HG02884 (cell line): ENCODE measurements at regions not wholly inside any gene's neighbourhood (a gene's known extent, or its start where the extent isn't known, plus 50 kb on each side); places are given as distances from the start of the nearest gene placed in this dataset.
"Not testable (repeated sequence)": the region's sequence is repeated elsewhere in the genome, so short reads cannot be mapped to it uniquely, and the experiment has no call there.

Experiments
- ATAC-seq: cut with Tn5 transposase; IDR thresholded peaks from one replicate; pipeline ENCODE4 v1.9.1; 2021; ENCODE audit warnings: mild to moderate bottlenecking, moderate library complexity; ENCODE audit not compliant: unreplicated experiment

DNA sequence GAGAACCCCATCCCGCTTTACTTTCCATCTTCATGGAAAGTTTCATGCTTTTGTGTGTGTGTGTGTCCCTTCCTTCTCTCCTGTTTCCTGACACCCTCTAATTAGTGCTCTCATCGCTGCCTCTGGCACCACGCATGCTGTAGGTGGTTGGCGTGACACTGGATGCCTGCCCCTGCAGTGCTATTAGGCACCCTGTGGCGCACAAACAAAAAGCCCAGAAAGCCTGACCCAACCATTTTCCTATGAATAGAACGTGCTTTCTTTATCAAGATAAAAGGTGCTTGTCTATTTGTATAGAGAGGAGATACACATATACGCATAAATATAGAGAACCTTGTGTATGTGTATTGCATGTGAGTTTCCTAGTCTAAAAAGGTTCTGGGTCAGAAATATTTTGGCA lies 120.8 kb upstream of the CDCA7L start:
- ATAC-seq = no peak

DNA sequence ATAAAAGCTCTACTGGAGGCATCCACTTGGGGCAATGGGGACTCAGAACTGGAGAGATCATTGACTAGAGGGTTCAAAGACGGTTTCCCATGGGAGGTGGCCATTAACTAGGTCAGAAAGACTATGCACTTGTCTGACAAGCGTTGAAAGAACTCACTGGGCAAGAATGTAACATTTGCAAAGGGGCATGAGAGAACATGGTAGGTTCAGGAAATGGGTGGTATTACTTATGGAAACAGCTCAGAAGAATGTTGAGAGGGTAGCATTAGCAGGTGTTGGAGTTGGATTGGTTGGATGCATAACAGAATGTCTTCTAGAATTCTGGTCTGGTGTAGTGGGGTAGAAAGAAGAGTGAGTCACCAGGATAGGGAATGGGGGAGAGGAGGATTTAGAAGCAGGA lies 119.1 kb upstream of the CDCA7L start:
- ATAC-seq = no peak

DNA sequence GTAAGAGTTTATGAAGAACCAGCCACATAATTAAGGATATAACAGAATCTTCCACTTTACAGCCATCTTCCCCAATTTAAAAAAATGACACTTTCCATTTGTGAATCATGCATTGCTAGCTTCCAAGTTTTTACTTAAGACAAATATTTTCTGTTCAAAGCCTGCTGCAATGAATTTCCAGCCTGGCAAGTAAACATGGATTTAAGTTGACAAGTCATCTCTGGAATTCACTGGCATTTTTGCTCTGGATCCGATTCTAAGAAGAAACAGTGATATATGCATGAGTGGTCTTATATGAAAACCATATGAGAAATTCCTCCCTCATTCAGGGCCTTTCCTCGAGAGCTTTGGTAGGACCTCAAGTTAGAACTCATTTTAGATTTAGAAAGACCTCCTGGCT lies 116.1 kb upstream of the CDCA7L start:
- no peak for ATAC-seq

DNA sequence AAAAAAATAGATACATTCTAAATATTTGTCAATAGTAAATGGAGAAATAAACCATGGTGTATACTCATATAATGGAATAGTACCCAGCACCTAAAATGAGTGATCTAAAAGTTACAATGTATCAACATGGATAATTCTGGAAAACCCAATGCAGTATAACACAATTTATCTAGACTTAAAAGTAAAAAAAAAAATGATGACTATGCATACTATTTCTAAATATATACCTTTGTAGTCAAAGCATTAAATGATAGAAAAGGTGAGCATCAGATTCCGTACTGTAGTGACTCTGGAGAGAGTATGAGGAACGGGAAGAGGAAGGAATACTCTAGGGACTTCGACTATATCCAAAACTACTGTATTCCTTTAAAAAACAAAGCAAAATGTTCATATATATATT lies 115.2 kb upstream of the CDCA7L start:
- ATAC-seq = no peak

DNA sequence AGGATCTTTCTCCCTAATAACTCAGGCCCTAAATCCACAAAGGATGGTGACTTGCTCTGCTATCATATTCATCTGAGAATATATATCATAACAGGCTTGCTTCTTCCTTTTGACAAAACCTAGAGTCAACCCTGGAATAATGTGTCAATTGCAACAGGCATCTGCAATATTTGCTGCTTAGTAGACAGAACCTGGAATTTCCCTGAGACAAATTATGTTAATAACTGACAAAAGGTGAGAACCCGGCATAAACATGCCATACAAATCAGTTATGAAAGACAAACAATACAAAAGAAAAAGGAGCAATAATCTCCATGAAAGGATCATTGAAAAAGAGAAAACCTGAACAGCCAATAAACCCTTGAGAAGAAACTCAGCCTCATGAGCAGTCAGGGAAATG lies 114.5 kb upstream of the CDCA7L start:
- no peak for ATAC-seq

DNA sequence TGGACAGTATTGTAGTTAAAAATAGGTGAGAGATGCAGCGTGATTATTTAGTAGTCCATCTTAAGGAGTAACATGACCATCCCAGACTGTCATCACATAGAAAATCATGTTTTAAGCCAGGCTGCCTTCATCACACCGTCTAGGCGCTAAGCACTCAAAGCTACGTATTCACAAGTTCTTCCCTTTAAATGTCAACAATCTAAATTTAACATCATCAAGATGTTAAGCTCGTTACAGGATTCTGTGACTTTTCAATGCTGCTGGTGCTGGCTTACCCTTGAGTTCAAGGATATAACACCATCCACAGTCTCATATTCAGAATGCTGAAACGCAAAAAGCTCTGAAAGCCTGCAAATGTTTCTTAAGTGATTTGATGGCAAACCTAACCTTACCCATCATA lies 109.5 kb upstream of the CDCA7L start:
- no peak for ATAC-seq

DNA sequence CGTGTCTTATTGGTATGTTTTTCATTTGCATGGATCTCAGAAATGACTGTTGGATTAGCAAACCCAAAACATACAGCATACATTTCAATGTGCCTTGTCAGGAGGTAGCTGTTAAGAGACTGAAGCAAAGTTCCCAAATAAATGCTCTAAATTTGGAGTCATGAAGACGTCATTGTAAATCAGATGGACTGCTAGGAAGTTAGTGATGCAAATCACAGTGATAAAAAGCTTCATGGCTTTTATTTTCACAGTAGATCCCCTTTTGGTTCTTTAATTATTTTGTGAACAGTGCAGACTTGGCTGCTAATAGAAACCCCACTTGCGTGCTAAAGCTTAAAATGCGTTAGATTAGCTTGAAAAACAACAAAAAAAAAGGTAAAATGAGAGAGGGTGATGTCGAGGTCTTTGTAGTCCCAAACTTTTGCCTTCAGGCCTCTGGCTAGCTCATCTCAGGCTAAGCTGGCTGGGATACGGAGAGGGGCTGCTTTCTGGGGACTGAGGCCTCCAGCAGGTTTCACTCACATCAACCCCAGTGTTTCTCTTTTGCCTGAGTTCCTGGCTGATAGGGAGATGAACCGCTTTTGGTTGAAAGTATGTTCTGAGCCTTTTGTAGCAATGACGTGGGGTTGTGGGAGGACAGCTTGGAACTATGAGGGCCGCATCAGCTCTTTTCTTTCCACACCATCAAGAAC lies 107.1 kb upstream of the CDCA7L start:
- ATAC-seq = no peak

DNA sequence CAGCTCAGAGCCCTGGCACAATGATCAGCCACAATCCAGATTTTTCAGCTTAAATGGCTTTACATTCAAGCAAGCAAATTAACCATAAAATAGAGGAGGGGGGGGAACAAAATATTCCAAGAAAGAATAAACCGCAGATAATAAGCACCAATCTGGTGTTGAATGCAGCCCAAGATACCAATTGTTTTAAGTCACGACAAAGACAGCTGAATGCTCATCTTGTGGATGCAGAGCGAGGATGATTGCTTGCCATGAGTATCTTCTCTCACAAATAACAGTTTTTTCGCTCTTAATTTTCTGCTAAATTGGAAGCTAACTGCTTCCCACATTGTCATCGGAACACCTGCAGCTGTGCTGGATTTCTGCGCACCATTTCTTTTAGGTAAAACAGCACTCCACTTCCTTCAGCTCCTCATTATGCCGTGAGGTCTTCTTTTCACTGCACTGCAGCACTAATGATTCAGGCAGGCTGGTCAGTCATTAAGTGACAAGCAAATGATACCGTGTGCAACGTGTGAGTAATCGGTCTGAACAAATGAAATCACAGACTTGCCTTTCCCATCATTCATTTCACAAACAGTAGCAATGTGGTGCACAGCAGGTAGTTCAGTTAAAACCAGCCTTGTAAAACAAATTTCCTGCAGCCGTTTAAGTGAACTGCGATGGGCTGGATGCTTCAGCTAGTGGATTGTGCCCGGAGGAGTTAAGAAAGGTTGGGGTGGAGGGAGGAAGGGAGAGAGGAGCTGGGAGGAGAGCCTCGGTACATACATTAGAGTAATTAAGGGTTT lies 106.4 kb upstream of the CDCA7L start:
- ATAC-seq = no peak

DNA sequence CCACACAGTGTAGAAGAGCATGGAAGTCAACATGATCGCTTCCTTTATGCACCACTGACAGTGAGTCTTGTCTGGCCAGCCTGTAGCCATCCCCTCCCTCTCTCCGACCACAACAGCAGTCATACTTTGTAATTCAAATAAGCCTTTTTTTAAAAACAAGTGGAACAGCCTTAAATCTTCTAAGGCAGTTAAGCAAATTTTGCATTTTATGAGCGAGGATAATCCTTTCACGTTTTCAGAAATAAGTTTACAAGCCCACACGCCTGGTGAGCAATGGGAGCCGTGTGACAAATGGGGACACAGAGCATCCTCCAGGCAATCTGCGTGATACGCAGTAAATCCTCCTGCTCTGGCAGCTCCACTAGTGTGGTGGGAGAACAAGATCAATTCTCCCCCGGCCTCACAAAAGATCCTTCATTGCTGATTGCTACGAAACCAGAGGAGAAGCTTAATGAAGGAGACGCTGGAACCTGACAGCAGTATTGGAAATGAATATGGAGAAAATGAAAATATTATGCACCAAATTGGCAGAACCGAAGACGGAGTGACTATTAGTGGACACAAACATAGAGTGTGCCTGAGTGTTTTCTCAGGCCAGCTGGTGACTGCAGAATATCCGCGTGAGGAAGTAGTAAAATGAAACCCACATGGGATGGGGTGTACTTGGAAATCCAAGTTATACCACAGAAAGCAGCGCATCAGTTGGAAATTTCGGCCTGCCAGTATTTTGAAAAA lies 104.2 kb upstream of the CDCA7L start:
- no peak for ATAC-seq

DNA sequence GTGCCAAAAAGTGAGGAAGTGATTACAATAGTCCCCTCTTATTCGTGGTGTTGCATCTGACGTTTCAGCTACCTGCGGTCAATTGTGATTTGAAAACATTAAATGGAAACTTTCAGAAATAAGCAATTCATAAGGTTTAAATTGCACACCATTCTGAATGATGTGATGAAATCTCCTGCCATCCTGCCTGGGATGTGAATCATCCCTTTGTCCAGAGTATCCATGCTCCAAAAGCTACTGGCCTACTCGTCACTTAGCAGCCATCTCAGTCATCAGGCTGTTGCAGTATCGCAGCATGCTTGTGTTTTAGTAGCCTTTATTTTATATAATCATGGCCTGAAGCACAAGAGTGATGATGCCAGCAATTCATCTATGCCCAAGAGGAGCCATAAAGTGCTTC lies 97.7 kb upstream of the CDCA7L start:
- ATAC-seq = no peak

DNA sequence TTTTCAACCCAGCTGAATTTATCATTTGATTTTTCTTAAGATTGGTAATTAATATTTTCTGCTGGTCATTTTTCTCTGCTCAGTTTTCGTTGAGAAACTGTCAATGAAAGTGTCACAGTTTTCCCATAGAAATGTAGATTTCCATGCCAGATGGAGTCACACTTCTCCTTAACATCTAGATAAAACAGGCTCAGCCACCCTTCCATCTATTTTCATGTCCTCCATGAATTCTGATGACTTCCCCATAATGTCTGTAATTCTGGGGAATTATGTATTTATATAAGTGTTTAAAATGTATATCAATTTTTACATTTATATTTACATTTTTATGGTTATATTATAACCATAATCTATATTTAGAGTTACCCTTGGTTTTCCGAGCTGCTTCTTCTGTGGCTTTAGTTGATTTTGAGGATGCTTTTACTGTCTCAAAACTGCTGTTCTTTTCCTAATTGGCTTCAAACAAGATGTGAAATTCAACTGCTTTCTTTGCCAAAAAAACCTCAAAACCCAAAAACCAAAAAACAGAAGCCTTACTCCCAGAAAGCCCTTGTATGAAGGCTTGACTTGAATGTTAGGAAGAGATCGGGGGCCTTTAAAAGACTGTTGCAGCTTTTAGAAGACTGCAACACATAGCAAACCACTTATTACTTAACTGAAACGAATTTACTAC lies 95.4 kb upstream of the CDCA7L start:
- ATAC-seq = no peak

DNA sequence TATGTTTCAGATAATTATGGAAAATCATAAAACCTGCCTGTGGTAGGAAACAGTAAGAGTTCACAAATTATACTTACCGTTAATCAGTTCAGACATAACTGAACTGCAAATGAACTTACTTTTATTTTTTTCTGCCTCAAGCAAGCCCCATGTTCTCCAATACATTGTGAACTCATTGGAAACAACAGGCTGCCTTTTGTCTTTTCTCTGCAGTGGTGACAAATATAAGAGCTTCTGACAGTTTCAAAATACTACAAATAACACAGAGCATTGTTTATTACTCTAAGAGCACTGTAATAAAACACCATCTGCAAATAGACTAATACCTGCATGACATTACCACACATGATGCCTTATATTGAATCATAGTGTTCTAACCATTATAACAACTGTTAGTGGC lies 94.0 kb upstream of the CDCA7L start:
- no peak for ATAC-seq

DNA sequence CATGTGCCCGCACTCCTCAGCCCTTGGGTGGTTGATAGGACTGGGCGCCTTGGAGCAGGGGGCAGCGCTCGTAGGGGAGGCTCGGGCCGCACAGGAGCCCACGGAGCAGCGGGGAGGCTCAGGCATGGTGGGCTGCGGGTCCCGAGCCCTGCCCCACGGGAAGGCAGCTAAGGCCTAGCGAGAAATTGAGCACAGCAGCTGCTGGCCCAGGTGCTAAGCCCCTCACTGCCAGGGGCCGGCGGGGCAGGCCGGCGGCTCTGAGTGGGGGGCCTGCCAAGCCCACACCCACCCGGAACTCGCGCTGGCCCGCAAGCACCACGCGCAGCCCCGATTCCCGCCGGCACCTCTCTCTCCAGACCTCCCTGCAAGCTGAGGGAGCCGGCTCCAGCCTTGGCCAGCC lies 86.7 kb upstream of the CDCA7L start:
- not testable (repeated sequence) for ATAC-seq

DNA sequence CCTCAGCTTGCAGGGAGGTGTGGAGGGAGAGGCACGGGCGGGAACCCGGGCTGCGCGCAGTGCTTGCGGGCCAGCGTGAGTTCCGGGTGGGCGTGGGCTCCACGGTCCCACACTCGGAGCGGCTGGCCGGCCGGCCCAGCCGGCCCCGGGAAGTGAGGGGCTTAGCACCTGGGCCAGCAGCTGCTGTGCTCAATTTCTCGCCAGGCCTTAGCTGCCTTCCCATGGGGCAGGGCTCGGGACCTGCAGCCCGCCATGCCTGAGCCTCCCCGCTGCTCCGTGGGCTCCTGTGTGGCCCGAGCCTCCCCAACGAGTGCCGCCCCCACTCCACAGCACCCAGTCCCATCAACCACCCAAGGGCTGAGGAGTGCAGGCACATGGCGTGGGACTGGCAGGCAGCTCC lies 83.0 kb upstream of the CDCA7L start:
- ATAC-seq = not testable (repeated sequence)

DNA sequence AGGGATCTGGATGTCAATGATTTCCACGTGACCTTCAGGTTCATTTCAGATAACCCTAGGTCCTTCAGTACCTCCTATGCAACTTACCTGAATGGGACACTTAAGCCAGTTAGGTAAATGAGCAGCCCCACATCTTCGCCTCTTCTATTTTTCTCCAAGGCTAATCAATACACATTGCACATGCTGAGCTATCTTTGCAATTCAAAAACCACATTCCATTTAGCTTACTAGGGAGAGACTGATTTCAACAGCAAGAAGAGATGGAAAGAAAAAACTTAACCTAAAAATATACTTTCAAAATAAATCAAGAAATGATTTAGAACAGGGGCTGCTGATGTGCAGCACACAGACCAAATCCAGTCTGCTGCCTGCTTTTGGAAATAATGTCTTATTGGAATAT lies 81.8 kb upstream of the CDCA7L start:
- ATAC-seq = no peak

DNA sequence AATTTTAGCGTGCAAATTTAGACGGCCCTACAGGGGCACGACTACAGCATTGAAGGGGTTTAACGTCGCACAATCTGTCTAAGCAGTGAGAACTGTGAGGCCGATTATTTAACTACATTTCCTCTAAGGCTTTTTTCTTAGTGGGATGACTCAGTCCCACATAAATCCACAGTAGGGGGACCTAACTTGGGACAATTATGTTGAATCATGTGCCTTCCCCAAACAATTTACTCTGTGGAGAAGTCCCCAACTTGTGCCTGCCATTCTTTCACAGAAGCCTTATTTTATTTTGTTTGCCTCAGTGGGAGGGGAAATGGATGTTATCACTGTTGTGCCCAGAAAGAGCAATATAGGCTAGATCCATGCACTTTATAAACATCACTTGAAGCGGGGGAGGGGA lies 80.3 kb upstream of the CDCA7L start:
- no peak for ATAC-seq

DNA sequence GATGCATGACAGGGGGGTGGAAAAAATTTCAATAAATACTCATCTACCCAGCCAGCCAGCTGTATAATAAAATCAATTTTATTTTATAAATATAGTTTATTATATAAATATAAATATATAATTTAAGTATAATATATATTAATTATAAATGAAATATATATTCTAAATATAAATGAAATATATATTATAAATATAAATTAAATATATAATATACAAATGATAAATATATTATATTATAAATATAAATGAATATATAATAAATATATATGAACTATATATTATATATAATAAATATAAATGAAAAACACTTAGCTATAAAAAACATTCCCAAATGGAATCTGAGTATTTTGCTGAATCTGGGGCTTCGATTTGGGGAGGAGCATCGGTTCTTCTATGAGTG lies 79.4 kb upstream of the CDCA7L start:
- no peak for ATAC-seq

DNA sequence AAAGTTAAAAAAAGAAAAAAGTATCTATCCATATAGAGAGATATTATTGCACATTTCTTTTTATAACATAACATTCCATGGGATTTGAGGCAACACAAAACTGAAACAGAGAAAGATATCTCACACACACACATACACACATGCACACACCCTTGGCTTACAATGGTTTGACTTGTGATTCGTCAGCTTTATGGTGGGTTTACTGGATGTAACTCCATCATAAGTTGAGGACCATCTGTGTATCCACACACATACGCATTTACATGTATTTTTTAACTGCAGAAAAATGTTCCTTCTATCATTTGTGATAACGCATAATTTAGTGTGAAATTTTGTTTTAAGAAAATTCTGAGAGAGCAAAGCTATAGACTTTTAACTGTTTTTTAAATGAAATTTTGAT lies 74.2 kb upstream of the CDCA7L start:
- no peak for ATAC-seq

DNA sequence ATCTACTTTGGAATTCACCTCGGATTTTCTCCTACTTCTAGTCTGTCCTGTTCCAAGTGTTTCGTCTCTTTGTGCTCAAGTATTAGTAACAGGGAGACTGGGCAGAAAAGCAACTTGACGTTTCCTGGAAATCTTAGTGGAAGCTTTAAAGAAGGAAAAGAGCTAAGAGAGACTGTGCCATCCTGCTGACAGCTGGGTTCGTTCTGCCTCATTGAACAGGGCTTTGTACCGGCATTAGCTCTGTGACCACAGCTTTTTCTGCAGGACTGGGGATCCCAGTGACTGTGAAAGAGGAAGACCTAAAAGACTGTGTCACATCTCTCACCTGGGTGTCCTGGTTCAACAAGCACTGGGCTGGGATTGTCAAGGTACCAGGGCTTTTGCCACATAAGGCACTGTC lies 70.8 kb upstream of the CDCA7L start:
- ATAC-seq = no peak

DNA sequence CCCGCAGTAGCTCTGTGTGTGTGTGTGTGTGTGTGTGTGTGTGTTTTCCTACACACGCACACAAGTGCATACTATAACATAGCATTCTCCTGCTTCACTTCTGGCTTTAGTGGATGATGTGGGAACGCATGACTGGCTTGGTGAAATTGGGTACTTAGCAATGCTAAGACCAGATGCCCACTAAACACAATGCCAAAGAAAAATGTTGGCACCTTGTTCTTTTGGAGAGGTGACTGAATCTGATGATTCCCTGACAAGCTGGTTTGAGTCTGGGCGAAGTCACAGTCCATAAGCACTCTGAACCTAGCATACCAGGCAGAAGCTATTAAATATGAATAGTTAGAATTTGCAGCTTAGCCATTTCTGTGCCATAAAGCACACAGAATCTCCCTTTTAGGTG lies 68.0 kb upstream of the CDCA7L start:
- ATAC-seq = no peak

DNA sequence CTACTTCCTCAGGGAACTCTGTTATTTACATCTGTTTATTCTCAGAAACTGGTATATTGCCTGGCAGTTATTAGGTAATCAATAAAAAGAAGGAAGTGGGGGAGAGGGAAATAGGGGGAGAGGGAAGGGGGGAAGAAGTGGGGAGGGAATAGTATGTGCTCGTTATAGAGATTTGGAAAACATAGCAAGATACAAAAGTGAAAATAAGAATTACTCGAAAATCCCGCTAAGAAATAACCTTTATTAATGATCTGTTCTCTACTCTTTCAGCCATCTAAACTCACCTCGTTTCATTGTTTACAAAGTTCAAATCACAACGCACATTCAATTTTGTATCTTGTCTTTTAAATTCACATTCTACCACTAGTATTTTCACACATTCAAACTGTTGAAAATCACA lies 63.0 kb upstream of the CDCA7L start:
- no peak for ATAC-seq

DNA sequence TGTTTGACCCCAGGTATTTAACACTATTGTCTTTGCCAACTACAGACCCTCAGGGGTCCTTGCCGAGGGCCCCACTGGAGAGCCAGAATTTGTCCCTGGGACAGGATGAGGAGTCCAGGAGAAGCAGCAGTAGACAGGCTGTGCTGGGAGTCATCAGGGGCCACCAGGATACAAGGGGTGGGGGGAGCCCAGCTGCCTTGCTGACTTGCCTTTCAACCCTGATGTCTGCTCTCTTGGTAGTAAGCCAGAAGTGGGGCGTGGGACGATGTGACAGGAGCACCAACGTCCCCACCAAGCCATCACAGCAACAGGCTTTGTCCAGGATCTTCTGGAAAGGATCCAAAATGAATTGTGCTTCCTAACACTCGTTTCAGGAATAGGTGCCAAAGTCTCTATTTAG lies 62.4 kb upstream of the CDCA7L start:
- no peak for ATAC-seq
